Liver (tissue), 8 donors: ENCODE measurements at regions not wholly inside any gene's neighbourhood (a gene's known extent, or its start where the extent isn't known, plus 50 kb on each side); places are given as distances from the start of the nearest gene placed in this dataset.

Source experiments
- DNase-seq: peaks from one replicate; pipeline ENCODE4 v3.0.0-alpha.2; 2017; ENCODE audit warnings: low spot score
- H3K27ac ChIP-seq, 2 donors: one replicate each; pipeline ENCODE4 v1.7.0; 2013; ENCODE audit warnings: inconsistent platforms in 2 of 2, low read length in 2 of 2, control low read depth in 1 of 2, low read depth in 1 of 2, mild to moderate bottlenecking in 1 of 2
- H3K27me3 ChIP-seq, 4 donors: one replicate each; pipeline versions ENCODE4 v1.6.1 to v1.7.0; 2013; ENCODE audit warnings: low read length in 3 of 4, inconsistent platforms in 1 of 4, mild to moderate bottlenecking in 1 of 4, moderate library complexity in 1 of 4; ENCODE audit not compliant: control insufficient read depth in 4 of 4, insufficient read depth in 4 of 4
- H3K36me3 ChIP-seq, 4 donors: one replicate each; pipeline versions ENCODE4 v1.6.1 to v1.7.0; 2013; ENCODE audit warnings: low read length in 3 of 4, mild to moderate bottlenecking in 3 of 4, low read depth in 1 of 4, moderate library complexity in 1 of 4; ENCODE audit not compliant: control insufficient read depth in 4 of 4, insufficient read depth in 3 of 4
- H3K4me1 ChIP-seq, 4 donors: one replicate each; pipeline versions ENCODE4 v1.6.1 to v1.7.0; 2013; ENCODE audit warnings: low read length in 3 of 4, mild to moderate bottlenecking in 3 of 4, moderate library complexity in 1 of 4; ENCODE audit not compliant: control insufficient read depth in 4 of 4, insufficient read depth in 4 of 4
- H3K4me3 ChIP-seq, 3 donors: one replicate each; pipeline versions ENCODE4 v1.6.1 to v1.7.0; 2013; ENCODE audit warnings: low read length in 3 of 3, control low read depth in 1 of 3, low read depth in 1 of 3, mild to moderate bottlenecking in 1 of 3
- H3K9ac ChIP-seq, 2 donors: one replicate each; pipeline ENCODE4 v1.7.0; 2013; ENCODE audit warnings: low read length in 2 of 2, mild to moderate bottlenecking in 2 of 2, moderate library complexity in 2 of 2, control low read depth in 1 of 2, low read depth in 1 of 2
- H3K9me3 ChIP-seq, 4 donors: one replicate each; pipeline versions ENCODE4 v1.6.1 to v1.7.0; 2013; ENCODE audit warnings: low read length in 3 of 4; ENCODE audit not compliant: control insufficient read depth in 4 of 4
- FOXA1 ChIP-seq: IDR thresholded peaks from 2 replicates; pipeline ENCODE4 v1.6.1; 2016; ENCODE audit warnings: antibody characterized with exemption
- GABPA ChIP-seq, 2 donors: IDR thresholded peaks in 1 of 2; conservative IDR thresholded peaks in 1 of 2; 2 replicates each; pipeline ENCODE4 v1.6.1; 2016; ENCODE audit warnings: antibody characterized with exemption in 2 of 2, mild to moderate bottlenecking in 1 of 2, moderate library complexity in 1 of 2
- HNF4A ChIP-seq, 2 donors: conservative IDR thresholded peaks; 2 replicates each; pipeline ENCODE4 v1.6.1; 2016; ENCODE audit warnings: antibody characterized with exemption in 2 of 2, mild to moderate bottlenecking in 2 of 2
- HNF4G ChIP-seq: IDR thresholded peaks from 2 replicates; pipeline ENCODE4 v1.6.1; 2016; ENCODE audit warnings: antibody characterized with exemption
- JUND ChIP-seq, 2 donors: IDR thresholded peaks; 2 replicates each; pipeline ENCODE4 v1.6.1; 2016; ENCODE audit warnings: antibody characterized with exemption in 2 of 2
- NR2F2 ChIP-seq: IDR thresholded peaks from 2 replicates; pipeline ENCODE4 v1.6.1; 2016; ENCODE audit warnings: antibody characterized with exemption
- RAD21 ChIP-seq, 2 donors: IDR thresholded peaks; 2 replicates each; pipeline ENCODE4 v1.6.1; 2016; ENCODE audit warnings: antibody characterized with exemption in 2 of 2, mild to moderate bottlenecking in 2 of 2
- REST ChIP-seq: IDR thresholded peaks from 2 replicates; pipeline ENCODE4 v1.6.1; 2016; ENCODE audit warnings: antibody characterized with exemption, mild to moderate bottlenecking
- RXRA ChIP-seq, 2 donors: IDR thresholded peaks; 2 replicates each; pipeline ENCODE4 v1.6.1; 2017 to 2018; ENCODE audit warnings: antibody characterized with exemption in 2 of 2, mild to moderate bottlenecking in 1 of 2
- YY1 ChIP-seq: IDR thresholded peaks from 2 replicates; pipeline ENCODE4 v1.6.1; 2016; ENCODE audit warnings: antibody characterized with exemption, mild to moderate bottlenecking
- WGBS: extraction: QIAGEN DNeasy Blood & Tissue Kit; methylation state at CpG from one replicate; pipeline ENCODE4 v1.1.7; 2013; 5-methylcytosine and 5-hydroxymethylcytosine counted together
- TF ChIP-seq, protein P1 (sequence below): IDR thresholded peaks from 2 replicates; pipeline ENCODE4 v1.6.1; 2016; ENCODE audit warnings: antibody characterized with exemption
- TF ChIP-seq, protein P2 (sequence below): IDR thresholded peaks from 2 replicates; pipeline ENCODE4 v1.6.1; 2016; ENCODE audit warnings: antibody characterized with exemption
- TF ChIP-seq, protein P3 (sequence below): fragments of 150-350 bp; IDR thresholded peaks from 2 replicates; pipeline ENCODE4 v1.5.1; 2017; ENCODE audit warnings: improper control_type of control experiment, low read depth, low read length; ENCODE audit not compliant: missing input control
- donor health status: healthy.
- donor health status: healthy.
- donor health status: healthy.
- donor health status: healthy.
- donor health status: healthy.

GRCh38 chr6:44549516-44549915, 162.0 kb downstream of the CDC5L start:
- TF ChIP-seq HNF4G = no peak
- TF ChIP-seq RAD21 (IDR thresholded peaks at IDR 0.05) = no peak
- TF ChIP-seq JUND (IDR thresholded peaks at IDR 0.05) = no peak
- TF ChIP-seq, protein P1, sequence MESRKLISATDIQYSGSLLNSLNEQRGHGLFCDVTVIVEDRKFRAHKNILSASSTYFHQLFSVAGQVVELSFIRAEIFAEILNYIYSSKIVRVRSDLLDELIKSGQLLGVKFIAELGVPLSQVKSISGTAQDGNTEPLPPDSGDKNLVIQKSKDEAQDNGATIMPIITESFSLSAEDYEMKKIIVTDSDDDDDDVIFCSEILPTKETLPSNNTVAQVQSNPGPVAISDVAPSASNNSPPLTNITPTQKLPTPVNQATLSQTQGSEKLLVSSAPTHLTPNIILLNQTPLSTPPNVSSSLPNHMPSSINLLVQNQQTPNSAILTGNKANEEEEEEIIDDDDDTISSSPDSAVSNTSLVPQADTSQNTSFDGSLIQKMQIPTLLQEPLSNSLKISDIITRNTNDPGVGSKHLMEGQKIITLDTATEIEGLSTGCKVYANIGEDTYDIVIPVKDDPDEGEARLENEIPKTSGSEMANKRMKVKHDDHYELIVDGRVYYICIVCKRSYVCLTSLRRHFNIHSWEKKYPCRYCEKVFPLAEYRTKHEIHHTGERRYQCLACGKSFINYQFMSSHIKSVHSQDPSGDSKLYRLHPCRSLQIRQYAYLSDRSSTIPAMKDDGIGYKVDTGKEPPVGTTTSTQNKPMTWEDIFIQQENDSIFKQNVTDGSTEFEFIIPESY = no peak
- TF ChIP-seq, protein P2, sequence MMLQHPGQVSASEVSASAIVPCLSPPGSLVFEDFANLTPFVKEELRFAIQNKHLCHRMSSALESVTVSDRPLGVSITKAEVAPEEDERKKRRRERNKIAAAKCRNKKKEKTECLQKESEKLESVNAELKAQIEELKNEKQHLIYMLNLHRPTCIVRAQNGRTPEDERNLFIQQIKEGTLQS = no peak
- no peak for TF ChIP-seq RXRA (IDR thresholded peaks at IDR 0.05)
- TF ChIP-seq, protein P3, sequence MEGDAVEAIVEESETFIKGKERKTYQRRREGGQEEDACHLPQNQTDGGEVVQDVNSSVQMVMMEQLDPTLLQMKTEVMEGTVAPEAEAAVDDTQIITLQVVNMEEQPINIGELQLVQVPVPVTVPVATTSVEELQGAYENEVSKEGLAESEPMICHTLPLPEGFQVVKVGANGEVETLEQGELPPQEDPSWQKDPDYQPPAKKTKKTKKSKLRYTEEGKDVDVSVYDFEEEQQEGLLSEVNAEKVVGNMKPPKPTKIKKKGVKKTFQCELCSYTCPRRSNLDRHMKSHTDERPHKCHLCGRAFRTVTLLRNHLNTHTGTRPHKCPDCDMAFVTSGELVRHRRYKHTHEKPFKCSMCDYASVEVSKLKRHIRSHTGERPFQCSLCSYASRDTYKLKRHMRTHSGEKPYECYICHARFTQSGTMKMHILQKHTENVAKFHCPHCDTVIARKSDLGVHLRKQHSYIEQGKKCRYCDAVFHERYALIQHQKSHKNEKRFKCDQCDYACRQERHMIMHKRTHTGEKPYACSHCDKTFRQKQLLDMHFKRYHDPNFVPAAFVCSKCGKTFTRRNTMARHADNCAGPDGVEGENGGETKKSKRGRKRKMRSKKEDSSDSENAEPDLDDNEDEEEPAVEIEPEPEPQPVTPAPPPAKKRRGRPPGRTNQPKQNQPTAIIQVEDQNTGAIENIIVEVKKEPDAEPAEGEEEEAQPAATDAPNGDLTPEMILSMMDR = no peak
- Histone ChIP-seq H3K4me3 (no peak overlapping the region), H3K9me3 (no peaks in the 10 kb centered on the region), H3K27ac (no peak overlapping the region), H3K4me1 (no peaks in the 10 kb centered on the region), H3K36me3 (no peaks in the 10 kb centered on the region), H3K9ac (no peak overlapping the region), H3K27me3 (no peaks in the 10 kb centered on the region)
- WGBS = 92% methylated on average over 3 of the region's 3 CpGs
- no peak for DNase-seq

DNA sequence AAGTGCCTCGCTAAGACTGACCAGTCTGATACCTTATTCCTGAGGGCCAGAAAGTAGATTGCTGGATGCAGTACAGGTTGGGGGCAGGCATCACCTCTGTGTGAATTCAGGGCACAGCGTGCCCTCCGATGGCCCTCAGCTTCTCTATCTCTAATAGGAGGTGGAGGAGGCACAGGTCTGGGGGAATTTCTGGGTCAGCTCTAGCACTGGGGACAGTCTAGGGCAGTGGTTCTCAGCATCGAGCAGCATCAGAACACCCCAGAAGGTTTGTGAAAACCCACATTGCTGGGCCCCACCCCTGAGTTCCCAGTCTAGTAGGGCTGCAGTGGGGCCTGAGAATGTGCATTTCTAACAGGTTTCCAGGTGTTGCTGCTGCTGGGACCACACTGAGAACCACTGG, 166.7 kb downstream of the CDC5L start:
- TF ChIP-seq NR2F2 = no peak
- no peak for TF ChIP-seq GABPA (IDR thresholded peaks at IDR 0.05 in 1 of 2, conservative IDR thresholded peaks at IDR 0.05 in 1 of 2)
- TF ChIP-seq JUND (IDR thresholded peaks at IDR 0.05) = no peak
- TF ChIP-seq, protein P1 = no peak
- TF ChIP-seq HNF4G = no peak
- no peak for TF ChIP-seq RAD21 (IDR thresholded peaks at IDR 0.05)
- no peak for TF ChIP-seq RXRA (IDR thresholded peaks at IDR 0.05)
- no peak for TF ChIP-seq HNF4A (conservative IDR thresholded peaks at IDR 0.05)
- TF ChIP-seq REST = no peak
- TF ChIP-seq YY1 = no peak
- TF ChIP-seq FOXA1 = no peak
- no peak overlapping the region for H3K27ac ChIP-seq
- 89% methylated on average over 4 of the region's 4 CpGs for WGBS

More for the DNA sequence above, 166.7 kb downstream of the CDC5L start:
- H3K4me1 ChIP-seq = no peaks in the 10 kb centered on the region
- H3K36me3 ChIP-seq = no peaks in the 10 kb centered on the region
- DNase-seq = no peak
- no peak overlapping the region for H3K9ac ChIP-seq
- no peak overlapping the region for H3K4me3 ChIP-seq
- H3K9me3 ChIP-seq = no peaks in the 10 kb centered on the region
- H3K27me3 ChIP-seq = no peaks in the 10 kb centered on the region
